T-cell (primary cell): ENCODE measurements at regions not wholly inside any gene's neighbourhood (a gene's known extent, or its start where the extent isn't known, plus 50 kb on each side); places are given as distances from the start of the nearest gene placed in this dataset.

Experiments used
- ATAC-seq, 4 experiments: fragments of 200-7000 bp in 3 of 4; fragments of 150-1000 bp in 1 of 4; cut with Tn5 transposase; replicated peaks in 1 of 4; 1 replicate in 3 of 4; 2 replicates in 1 of 4; pipeline ENCODE4 v1.10.0; 2021; ENCODE audit warnings: moderate library complexity in 3 of 4, mild to moderate bottlenecking in 2 of 4, moderate number of reproducible peaks in 1 of 4
- CTCF ChIA-PET, 2 donors: fragments of 300-600 bp; sonication (Branson Sonifier 250); formaldehyde crosslinking; loops; one replicate each; lab custom pipeline; 2022; ENCODE audit warnings: antibody characterized with exemption in 2 of 2; lab: Charles Lee
- POLR2A ChIA-PET, 2 donors: fragments of 300-600 bp; sonication (Branson Sonifier 250); formaldehyde crosslinking; loops; one replicate each; lab custom pipeline; 2022; ENCODE audit warnings: antibody characterized with exemption in 2 of 2; lab: Charles Lee
- DNase-seq, 35 experiments: peaks; one replicate each; pipeline versions ENCODE4 v3.0.0 to v3.0.0-alpha.2; 2013 to 2023
- H3K27ac ChIP-seq: one replicate; pipeline ENCODE4 v1.5.1; 2013; ENCODE audit warnings: low read length
- H3K27me3 ChIP-seq, 2 experiments: replicated peaks in 1 of 2; 1 replicate in 1 of 2; 2 replicates in 1 of 2; pipeline versions ENCODE4 v1.6.1 to v1.7.0; 2013; ENCODE audit warnings: low read length in 1 of 2, mixed read lengths in 1 of 2; ENCODE audit not compliant: control insufficient read depth in 2 of 2, insufficient read depth in 2 of 2; ENCODE audit errors: extremely low read depth in 1 of 2
- H3K36me3 ChIP-seq, 2 donors: 1 replicate in 1 of 2; 2 replicates in 1 of 2; pipeline versions ENCODE4 v1.6.1 to v1.7.0; 2013; ENCODE audit warnings: low read length in 1 of 2; ENCODE audit not compliant: control insufficient read depth in 2 of 2, insufficient read depth in 1 of 2; ENCODE audit errors: extremely low read depth in 1 of 2
- H3K4me1 ChIP-seq, 2 experiments: 1 replicate in 1 of 2; 2 replicates in 1 of 2; pipeline versions ENCODE4 v1.6.1 to v1.7.0; 2013; ENCODE audit warnings: low read length in 2 of 2, mixed read lengths in 1 of 2; ENCODE audit not compliant: insufficient read depth in 2 of 2, control insufficient read depth in 1 of 2; ENCODE audit errors: extremely low read depth in 1 of 2
- H3K4me3 ChIP-seq, 2 donors: 1 replicate in 1 of 2; 2 replicates in 1 of 2; pipeline versions ENCODE4 v1.5.1 to v1.7.0; 2013; ENCODE audit warnings: mild to moderate bottlenecking in 2 of 2, low read length in 1 of 2, moderate library complexity in 1 of 2; ENCODE audit not compliant: control insufficient read depth in 1 of 2; ENCODE audit errors: extremely low read depth in 1 of 2
- H3K9me3 ChIP-seq: 2 replicates; pipeline ENCODE4 v1.7.0; 2013
- H3K27ac Mint-ChIP-seq, 2 donors: one replicate each; pipeline ENCODE4 v1.8.0; 2020 to 2021; ENCODE audit warnings: mild to moderate bottlenecking in 2 of 2, mixed read lengths in 2 of 2
- H3K27me3 Mint-ChIP-seq, 2 donors: one replicate each; pipeline ENCODE4 v1.8.0; 2021 to 2022; ENCODE audit warnings: mixed read lengths in 2 of 2
- H3K36me3 Mint-ChIP-seq: one replicate; pipeline ENCODE4 v1.8.0; 2021; ENCODE audit warnings: mixed read lengths
- H3K4me1 Mint-ChIP-seq, 3 donors: one replicate each; pipeline ENCODE4 v1.8.0; 2020 to 2022; ENCODE audit warnings: mixed read lengths in 3 of 3, mild to moderate bottlenecking in 1 of 3
- H3K4me3 Mint-ChIP-seq, 3 donors: one replicate each; pipeline ENCODE4 v1.8.0; 2020 to 2022; ENCODE audit warnings: mild to moderate bottlenecking in 3 of 3, mixed read lengths in 3 of 3, moderate library complexity in 3 of 3
- H3K9me3 Mint-ChIP-seq, 3 donors: one replicate each; pipeline ENCODE4 v1.8.0; 2020 to 2022; ENCODE audit warnings: mixed read lengths in 3 of 3
- WGBS: methylation state at CpG from one replicate; pipeline ENCODE4 v1.1.5; 2013; ENCODE audit warnings: missing lambda C conversion rate; ENCODE audit not compliant: insufficient coverage; 5-methylcytosine and 5-hydroxymethylcytosine counted together

DNA sequence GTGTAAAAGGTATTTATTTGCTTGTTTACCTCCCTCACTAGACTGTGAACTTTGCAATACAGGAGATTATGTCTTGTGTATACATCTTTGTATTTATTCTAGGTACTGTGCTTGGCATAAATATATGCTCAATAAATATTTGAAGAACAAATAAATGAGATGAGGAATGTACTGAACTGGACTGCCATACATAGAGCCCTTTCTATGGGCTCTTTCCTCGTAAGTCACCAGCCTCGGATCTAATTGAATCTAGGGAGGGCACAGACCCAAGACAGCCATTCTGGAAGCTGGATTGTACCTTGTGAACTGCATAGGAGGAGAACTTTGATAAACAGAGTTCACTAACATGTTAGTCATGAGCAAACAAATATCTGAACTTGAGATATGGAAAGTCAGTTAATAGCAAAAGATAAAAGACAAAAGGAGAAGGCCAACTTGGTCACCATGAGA, 503.9 kb downstream of the INSC start:
- peaks cover 4 to 9% of the 10 kb centered on the region in 2 donors for H3K27me3 Mint-ChIP-seq
- Histone ChIP-seq H3K27me3 (peaks cover 0 to 2% of the 10 kb centered on the region in 2 experiments), H3K27ac (no peak overlapping the region), H3K4me1 (no peaks in the 10 kb centered on the region), H3K4me3 (no peak overlapping the region), H3K9me3 (no peaks in the 10 kb centered on the region), H3K36me3 (no peaks in the 10 kb centered on the region)
- H3K4me1 Mint-ChIP-seq = no peaks in the 10 kb centered on the region
- CTCF ChIA-PET = no interaction called here
- H3K9me3 Mint-ChIP-seq = peaks cover 0 to 4% (median 0%) of the 10 kb centered on the region in 3 donors
- DNase-seq (no peak), ATAC-seq (no peak)
- no peak overlapping the region for H3K4me3 Mint-ChIP-seq
- no peaks in the 10 kb centered on the region for H3K36me3 Mint-ChIP-seq
- no peak overlapping the region for H3K27ac Mint-ChIP-seq
- 43% methylated on average over 2 of the region's 2 CpGs for WGBS
- POLR2A ChIA-PET = no interaction called here

DNA sequence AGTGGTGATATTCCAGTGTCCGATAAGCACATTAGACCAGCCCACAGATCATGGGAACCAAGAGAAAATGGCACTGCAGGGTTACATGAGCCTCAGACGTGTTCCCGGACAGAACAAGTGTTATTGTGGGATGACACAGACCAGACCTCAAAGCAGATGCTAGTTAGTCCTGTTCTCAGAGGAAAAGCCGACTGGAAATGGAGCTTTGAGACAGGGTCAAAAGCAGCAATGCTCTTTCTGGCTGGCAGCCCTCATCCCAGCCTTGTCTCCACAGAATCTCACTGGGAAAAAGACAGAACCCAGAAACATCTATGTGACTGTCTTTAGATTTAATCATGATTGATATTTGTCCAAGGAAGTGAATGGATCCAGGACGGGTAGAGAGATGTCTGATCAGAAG, 506.8 kb downstream of the INSC start:
- no peaks in the 10 kb centered on the region for H3K36me3 ChIP-seq
- DNase-seq (no peak), ATAC-seq (no peak)
- H3K27me3 ChIP-seq = peaks cover 0 to 2% of the 10 kb centered on the region in 2 experiments
- no peaks in the 10 kb centered on the region for H3K9me3 ChIP-seq
- H3K4me1 Mint-ChIP-seq = no peaks in the 10 kb centered on the region
- no peaks in the 10 kb centered on the region for H3K4me1 ChIP-seq
- H3K27ac Mint-ChIP-seq = no peak overlapping the region
- H3K27ac ChIP-seq = no peak overlapping the region
- no peaks in the 10 kb centered on the region for H3K36me3 Mint-ChIP-seq
- WGBS = 74% methylated on average over 4 of the region's 5 CpGs
- H3K4me3 Mint-ChIP-seq = no peak overlapping the region
- CTCF ChIA-PET = no interaction called here
- H3K9me3 Mint-ChIP-seq = peaks cover 0 to 4% (median 0%) of the 10 kb centered on the region in 3 donors
- POLR2A ChIA-PET = no interaction called here
- no peak overlapping the region for H3K4me3 ChIP-seq
- peaks cover 8 to 10% of the 10 kb centered on the region in 2 donors for H3K27me3 Mint-ChIP-seq

DNA sequence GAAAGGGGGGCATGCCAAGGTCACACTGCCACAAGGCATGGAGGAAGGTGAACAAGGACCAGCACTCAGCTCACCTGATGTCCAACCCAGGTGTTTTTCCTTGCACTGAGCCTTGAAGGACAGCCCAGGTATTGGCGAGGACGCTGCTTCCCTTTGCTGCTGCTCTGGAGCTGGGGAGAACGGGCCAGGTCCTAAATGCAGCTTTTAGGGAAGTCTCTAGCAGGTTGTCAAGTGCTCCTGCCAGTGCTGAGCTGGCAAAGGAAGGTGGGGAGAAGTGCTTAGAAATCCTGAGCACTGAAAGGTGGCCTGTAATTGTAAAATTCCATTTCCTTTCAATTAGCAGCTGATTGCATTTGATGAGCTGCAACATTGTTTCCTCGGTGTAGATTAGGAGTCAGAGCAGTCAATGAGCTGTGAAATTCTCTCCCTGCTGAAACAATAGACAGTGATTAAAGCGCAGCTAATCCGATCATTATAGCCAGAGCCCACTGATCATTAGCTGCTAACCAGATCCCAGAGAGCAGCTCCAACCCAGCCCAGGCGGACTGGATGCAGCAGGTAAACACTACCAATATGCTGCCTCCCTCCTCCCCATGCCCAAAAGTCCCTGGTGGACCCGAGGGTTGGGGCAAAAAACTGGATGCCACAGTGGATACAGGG, 507.6 kb downstream of the INSC start:
- no peaks in the 10 kb centered on the region for H3K9me3 ChIP-seq
- no peak for DNase-seq
- Mint-ChIP-seq H3K36me3 (no peaks in the 10 kb centered on the region), H3K4me1 (no peaks in the 10 kb centered on the region), H3K27ac (no peak overlapping the region), H3K9me3 (peaks cover 0 to 4% (median 0%) of the 10 kb centered on the region in 3 donors), H3K27me3 (peaks cover 8 to 11% of the 10 kb centered on the region in 2 donors), H3K4me3 (no peak overlapping the region)
- 31% methylated on average over 7 of the region's 8 CpGs for WGBS
- ChIA-PET POLR2A (no interaction called here), CTCF (no interaction called here)
- peaks cover 0 to 2% of the 10 kb centered on the region in 2 experiments for H3K27me3 ChIP-seq
- H3K4me1 ChIP-seq = no peaks in the 10 kb centered on the region
- no peak overlapping the region for H3K27ac ChIP-seq
- no peaks in the 10 kb centered on the region for H3K36me3 ChIP-seq
- no peak overlapping the region for H3K4me3 ChIP-seq
- no peak for ATAC-seq

DNA sequence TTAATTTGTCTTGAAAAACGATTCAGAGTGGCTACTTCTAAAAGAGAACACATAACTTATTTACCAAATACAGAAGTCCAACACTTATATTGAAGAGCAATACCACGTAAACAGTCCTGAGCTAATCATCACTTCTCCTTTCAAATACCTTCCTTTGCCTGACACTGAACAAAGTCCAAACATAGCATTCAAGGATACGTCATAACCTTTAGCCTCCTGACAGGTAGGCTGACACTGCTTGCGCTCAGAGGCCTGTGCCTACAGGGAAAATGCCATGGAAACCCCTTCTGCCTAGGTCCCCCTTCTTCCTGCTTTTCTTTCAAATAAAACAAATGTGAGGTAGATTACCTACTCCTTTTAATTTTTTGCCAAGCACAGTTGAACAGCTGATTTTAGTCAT, 510.0 kb downstream of the INSC start:
- no peak for ATAC-seq
- CTCF ChIA-PET = no interaction called here
- no peaks in the 10 kb centered on the region for H3K36me3 Mint-ChIP-seq

DNA sequence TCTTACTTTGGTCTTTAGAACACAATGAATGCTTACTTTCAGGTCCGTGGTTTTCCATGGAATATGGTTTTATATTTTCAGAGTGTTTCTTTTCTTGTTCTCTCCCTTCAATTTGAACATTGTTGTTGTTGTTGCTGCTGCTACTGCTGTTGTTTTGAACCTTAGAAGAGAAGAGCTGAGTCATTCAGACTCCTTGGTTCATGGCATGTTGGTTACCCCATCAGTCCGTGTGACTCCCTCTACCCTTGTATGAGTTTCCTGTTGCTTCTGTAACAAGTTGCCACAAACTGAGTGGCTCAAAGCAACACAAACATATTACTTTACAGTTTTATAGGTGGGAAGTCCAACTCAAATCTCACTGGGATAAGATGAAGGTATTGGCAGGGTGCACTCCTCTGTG, 511.0 kb downstream of the INSC start:
- Mint-ChIP-seq H3K4me3 (no peak overlapping the region), H3K27me3 (peaks cover 14% of the 10 kb centered on the region in 2 donors), H3K36me3 (no peaks in the 10 kb centered on the region), H3K9me3 (no peaks in the 10 kb centered on the region), H3K27ac (no peak overlapping the region), H3K4me1 (no peaks in the 10 kb centered on the region)
- no peaks in the 10 kb centered on the region for H3K36me3 ChIP-seq
- CTCF ChIA-PET = no interaction called here
- no peak for ATAC-seq
- no peaks in the 10 kb centered on the region for H3K9me3 ChIP-seq
- DNase-seq = no peak
- peaks cover 0 to 2% of the 10 kb centered on the region in 2 experiments for H3K27me3 ChIP-seq
- H3K4me3 ChIP-seq = no peak overlapping the region
- no peaks in the 10 kb centered on the region for H3K4me1 ChIP-seq
- no peak overlapping the region for H3K27ac ChIP-seq
- WGBS = no CpG with 5 or more reads among the region's 2 CpGs
- POLR2A ChIA-PET = interaction anchor here in 1 of 2 donors (0.6 kb wide), 1 partner anchor 458 kb away, joined by 3 read pairs; no protein-coding TSS in a partner anchor

More for the DNA sequence above, 510.0 kb downstream of the INSC start:
- peaks cover 14% of the 10 kb centered on the region in 2 donors for H3K27me3 Mint-ChIP-seq
- no peaks in the 10 kb centered on the region for H3K9me3 Mint-ChIP-seq
- DNase-seq = no peak
- Histone ChIP-seq H3K4me1 (no peaks in the 10 kb centered on the region), H3K9me3 (no peaks in the 10 kb centered on the region), H3K36me3 (no peaks in the 10 kb centered on the region), H3K27me3 (peaks cover 0 to 2% of the 10 kb centered on the region in 2 experiments), H3K27ac (no peak overlapping the region), H3K4me3 (no peak overlapping the region)
- POLR2A ChIA-PET = no interaction called here
- no peak overlapping the region for H3K27ac Mint-ChIP-seq
- no peaks in the 10 kb centered on the region for H3K4me1 Mint-ChIP-seq
- no peak overlapping the region for H3K4me3 Mint-ChIP-seq
- 83% methylated on average over 3 of the region's 4 CpGs for WGBS

DNA sequence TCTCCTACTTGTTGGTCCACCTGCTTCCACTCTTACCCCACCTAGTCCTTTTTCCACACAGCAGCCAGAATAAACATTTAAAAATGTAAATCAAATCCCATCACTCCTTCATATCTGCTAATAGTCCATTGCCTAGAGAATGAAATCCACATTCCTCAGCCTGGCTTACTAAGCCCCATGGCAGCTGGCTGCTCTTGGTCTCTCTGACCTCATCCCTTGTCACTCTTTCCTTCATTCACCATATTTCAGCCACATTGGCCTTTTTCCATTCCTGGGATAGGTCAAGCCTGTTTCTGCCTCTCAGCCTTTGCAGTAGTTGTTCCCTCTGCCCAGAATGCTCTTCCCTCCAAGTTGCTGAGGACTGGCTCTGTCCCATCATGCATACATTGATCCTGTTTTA, 512.8 kb downstream of the INSC start:
- Histone ChIP-seq H3K27ac (no peak overlapping the region), H3K4me1 (no peaks in the 10 kb centered on the region), H3K36me3 (no peaks in the 10 kb centered on the region), H3K9me3 (no peaks in the 10 kb centered on the region), H3K4me3 (no peak overlapping the region), H3K27me3 (peaks cover 2% of the 10 kb centered on the region in 2 experiments)
- H3K27ac Mint-ChIP-seq = no peak overlapping the region
- POLR2A ChIA-PET = no interaction called here
- ATAC-seq = no peak
- no peaks in the 10 kb centered on the region for H3K36me3 Mint-ChIP-seq
- H3K4me1 Mint-ChIP-seq = no peaks in the 10 kb centered on the region
- peaks cover 8 to 10% of the 10 kb centered on the region in 2 donors for H3K27me3 Mint-ChIP-seq
- no peak for DNase-seq
- no peaks in the 10 kb centered on the region for H3K9me3 Mint-ChIP-seq
- no peak overlapping the region for H3K4me3 Mint-ChIP-seq
- CTCF ChIA-PET = no interaction called here
